Endothelial cell of umbilical vein (primary cell): ENCODE measurements at regions not wholly inside any gene's neighbourhood (a gene's known extent, or its start where the extent isn't known, plus 50 kb on each side); places are given as distances from the start of the nearest gene placed in this dataset.

Experiments used
- BruUV-seq: library from RNA; stranded (reverse); fragments of 400-500 nt; replicated peaks from 2 replicates; lab custom pipeline; 2021; lab: Mats Ljungman, UMichigan
- CTCF ChIA-PET: fragments of 300-600, 350-600 bp; sonication (Branson Sonifier 250); formaldehyde crosslinking; loops from one replicate; lab custom pipeline; 2021; ENCODE audit warnings: antibody characterized with exemption, inconsistent platforms; lab: Charles Lee
- POLR2A ChIA-PET: fragments of 300-600, 350-600 bp; sonication (Branson Sonifier 250); formaldehyde crosslinking; loops from one replicate; lab custom pipeline; 2021; ENCODE audit warnings: antibody characterized with exemption, inconsistent platforms; lab: Charles Lee
- DNase-seq: peaks from one replicate; pipeline ENCODE4 v3.0.0-alpha.2; 2011; ENCODE audit warnings: low read depth, low spot score
- FAIRE-seq: peaks from 2 replicates; lab custom pipeline; 2011; peaks lifted over from hg19 to GRCh38; lab: Jason Lieb, UNC
- H2AFZ ChIP-seq: 2 replicates; pipeline ENCODE4 v1.6.0; 2012; ENCODE audit warnings: low read depth, low read length, control low read depth, inconsistent platforms
- H3K27ac ChIP-seq: 2 replicates; pipeline ENCODE4 v1.5.1; 2011; ENCODE audit warnings: low read depth, mild to moderate bottlenecking, control low read depth, low read length, moderate library complexity; ENCODE audit not compliant: insufficient read depth
- H3K27me3 ChIP-seq, 2 experiments: 2 replicates each; pipeline versions ENCODE4 v1.6.0 to v1.6.1; 2011; ENCODE audit warnings: low read length in 2 of 2, mixed read lengths in 1 of 2; ENCODE audit not compliant: control insufficient read depth in 2 of 2, insufficient read depth in 2 of 2
- H3K36me3 ChIP-seq, 2 experiments: 2 replicates in 1 of 2; 3 replicates in 1 of 2; pipeline ENCODE4 v1.5.1; 2011; ENCODE audit warnings: low read length in 2 of 2, mild to moderate bottlenecking in 1 of 2, moderate library complexity in 1 of 2; ENCODE audit not compliant: control insufficient read depth in 2 of 2, insufficient read depth in 2 of 2; ENCODE audit errors: extremely low read depth in 1 of 2
- H3K4me1 ChIP-seq: 3 replicates; pipeline ENCODE4 v1.5.1; 2011; ENCODE audit warnings: mild to moderate bottlenecking, low read length; ENCODE audit not compliant: control insufficient read depth, insufficient read depth; ENCODE audit errors: extremely low read depth
- H3K4me2 ChIP-seq: 2 replicates; pipeline ENCODE4 v1.6.1; 2011; ENCODE audit warnings: low read length, control low read depth, mixed read lengths; ENCODE audit not compliant: insufficient read depth
- H3K4me3 ChIP-seq, 3 experiments: fragments of 200-600 bp in 1 of 3; sonication (generic), shearing (Covaris generic) in 1 of 3; replicated peaks in 1 of 3; 2 replicates each; pipeline ENCODE4 v1.5.1; 2011 to 2016; ENCODE audit warnings: control low read depth in 3 of 3, low read length in 3 of 3, mild to moderate bottlenecking in 2 of 3, inconsistent platforms in 1 of 3, low read depth in 1 of 3, moderate library complexity in 1 of 3; ENCODE audit not compliant: insufficient read depth in 1 of 3
- H3K79me2 ChIP-seq: 2 replicates; pipeline ENCODE4 v1.6.0; 2012; ENCODE audit warnings: low read length, inconsistent platforms; ENCODE audit not compliant: control insufficient read depth, insufficient read depth
- H3K9ac ChIP-seq: replicated peaks from 2 replicates; pipeline ENCODE3; 2011; ENCODE audit warnings: low read length, control low read depth; ENCODE audit not compliant: insufficient read depth; ENCODE audit errors: extremely low read depth
- H3K9me1 ChIP-seq: replicated peaks from 3 replicates; pipeline ENCODE4 v1.6.0; 2011; ENCODE audit warnings: mild to moderate bottlenecking, low read length; ENCODE audit not compliant: control insufficient read depth, insufficient read depth; ENCODE audit errors: extremely low read depth
- H3K9me3 ChIP-seq: replicated peaks from 2 replicates; pipeline ENCODE4 v1.5.1; 2012; ENCODE audit warnings: low read length, inconsistent platforms; ENCODE audit not compliant: control insufficient read depth, insufficient read depth
- H4K20me1 ChIP-seq: replicated peaks from 2 replicates; pipeline ENCODE3; 2011; ENCODE audit warnings: mild to moderate bottlenecking, low read length; ENCODE audit not compliant: control insufficient read depth, insufficient read depth; ENCODE audit errors: extremely low read depth
- CTCF ChIP-seq, 2 donors: IDR thresholded peaks; 1 replicate in 1 of 2; 2 replicates in 1 of 2; pipeline ENCODE4 v1.5.1; 2011; ENCODE audit warnings: low read length in 2 of 2, mild to moderate bottlenecking in 2 of 2, moderate library complexity in 2 of 2, control low read depth in 1 of 2, inconsistent platforms in 1 of 2, low read depth in 1 of 2; ENCODE audit not compliant: insufficient read depth in 1 of 2; ENCODE audit errors: extremely low read depth in 1 of 2
- EZH2 ChIP-seq: IDR thresholded peaks from 2 replicates; pipeline ENCODE4 v1.6.1; 2012; ENCODE audit warnings: borderline replicate concordance, low read depth, mild to moderate bottlenecking, moderate library complexity, low read length, inconsistent platforms; ENCODE audit not compliant: severe bottlenecking
- FOS ChIP-seq: IDR thresholded peaks from 2 replicates; pipeline ENCODE4 v1.6.1; 2011; ENCODE audit warnings: mild to moderate bottlenecking, low read length, moderate library complexity, borderline replicate concordance; ENCODE audit not compliant: insufficient read depth
- GATA2 ChIP-seq: IDR thresholded peaks from 2 replicates; pipeline ENCODE4 v1.7.0; 2011; ENCODE audit warnings: low read depth, mild to moderate bottlenecking, moderate library complexity, mixed read lengths, low read length; ENCODE audit not compliant: insufficient read length, insufficient read depth
- JUN ChIP-seq: IDR thresholded peaks from 2 replicates; pipeline ENCODE4 v1.6.1; 2011; ENCODE audit warnings: borderline replicate concordance, low read depth; ENCODE audit not compliant: insufficient read length, insufficient read depth
- MAX ChIP-seq: IDR thresholded peaks from 2 replicates; pipeline ENCODE4 v1.6.1; 2011; ENCODE audit not compliant: insufficient read depth, insufficient read length
- MYC ChIP-seq: IDR thresholded peaks from one replicate; pipeline ENCODE4 v1.6.1; 2011; ENCODE audit warnings: mild to moderate bottlenecking, low read depth, low read length
- POLR2A ChIP-seq: IDR thresholded peaks from 2 replicates; pipeline ENCODE4 v1.6.1; 2012; ENCODE audit warnings: low read depth, mild to moderate bottlenecking, control low read depth, low read length
- POLR2AphosphoS5 ChIP-seq: IDR thresholded peaks from 2 replicates; pipeline ENCODE4 v1.6.1; 2012; ENCODE audit warnings: low read depth, mild to moderate bottlenecking, control low read depth, low read length, moderate library complexity; ENCODE audit not compliant: insufficient read depth
- dilution Hi-C: fragments of 300-500 bp; cut with MboI; formaldehyde crosslinking; loops from one replicate; pipeline ENCODE4 v1.15.0; 2019; ENCODE audit warnings: low sequenced_read_pairs; ENCODE audit not compliant: extremely low pct_ligation_motif_present
- intact Hi-C: fragments of 100-400 bp; cut with micrococcal nuclease; formaldehyde crosslinking; loops from one replicate; pipeline ENCODE4 v1.10.0; 2022

GRCh38 chr3:11932636-11933035, 71.6 kb upstream of the SYN2 start:
- dilution Hi-C loops (no loop called here), intact Hi-C loops (no loop called here)
- TF ChIP-seq GATA2 (no peak), POLR2A (no peak), MAX (no peak), CTCF (IDR thresholded peaks at IDR 0.05; ENCODE audit: extremely low read depth in 1 of 2, insufficient read depth in 1 of 2, low read depth in 1 of 2, low read length in 2 of 2) (no peak), MYC (no peak), FOS (no peak), EZH2 (no peak), POLR2AphosphoS5 (no peak), JUN (no peak)
- H3K9me1 ChIP-seq, result no peaks in the 10 kb centered on the region
- no TSS peak for BruUV-seq
- H3K9me3 ChIP-seq, result no peaks in the 10 kb centered on the region
- H3K4me3 ChIP-seq, result no peak overlapping the region
- no peaks in the 10 kb centered on the region for H4K20me1 ChIP-seq
- H3K4me2 ChIP-seq, result no peak overlapping the region
- ChIA-PET CTCF (no interaction called here), POLR2A (no interaction called here)
- no peaks in the 10 kb centered on the region for H3K36me3 ChIP-seq
- no peak overlapping the region for H3K27ac ChIP-seq
- no peaks in the 10 kb centered on the region for H3K27me3 ChIP-seq
- H2AFZ ChIP-seq, result no peak overlapping the region
- no peaks in the 10 kb centered on the region for H3K4me1 ChIP-seq
- no peak overlapping the region for H3K9ac ChIP-seq
- FAIRE-seq (no peak), DNase-seq (no peak)
- H3K79me2 ChIP-seq, result no peaks in the 10 kb centered on the region
